ENCODE measurements at regions not wholly inside any gene's neighbourhood (a gene's known extent, or its start where the extent isn't known, plus 50 kb on each side); places are given as distances from the start of the nearest gene placed in this dataset.
A peak's percentile ranks its signal among the peaks of the same experiment; 100 is the strongest.

DNA sequence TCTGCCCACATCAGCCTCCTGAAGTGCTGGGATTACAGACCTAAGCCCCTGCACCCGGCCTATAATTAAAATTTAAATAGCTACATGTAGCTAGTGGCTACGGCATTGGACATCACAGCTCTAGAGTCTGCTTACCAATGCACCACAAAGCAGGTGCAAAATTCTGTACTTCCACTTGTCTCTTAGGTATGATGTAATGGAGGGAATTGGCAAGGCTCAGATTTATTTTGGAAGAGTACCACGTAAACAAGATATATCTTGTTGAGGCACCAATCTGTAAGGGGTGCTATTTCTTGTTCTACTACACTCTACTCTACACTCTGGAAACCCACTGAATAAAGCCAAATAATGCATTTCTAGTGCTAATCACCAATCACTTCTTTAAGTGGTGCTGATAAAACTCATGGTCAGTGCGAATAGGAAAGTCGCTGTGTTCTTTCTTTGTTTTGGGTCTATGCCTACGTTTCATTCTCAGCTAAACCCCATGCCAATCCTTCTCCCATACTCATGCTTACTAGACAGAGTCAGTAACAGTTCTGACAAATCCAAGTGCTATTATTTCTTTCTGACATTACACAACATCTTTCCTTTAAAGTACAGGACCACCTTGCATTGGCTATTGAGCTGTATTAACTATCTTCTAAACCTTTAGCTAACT, 92.3 kb downstream of the GC start:
- TF ChIP-seq, protein P1, sequence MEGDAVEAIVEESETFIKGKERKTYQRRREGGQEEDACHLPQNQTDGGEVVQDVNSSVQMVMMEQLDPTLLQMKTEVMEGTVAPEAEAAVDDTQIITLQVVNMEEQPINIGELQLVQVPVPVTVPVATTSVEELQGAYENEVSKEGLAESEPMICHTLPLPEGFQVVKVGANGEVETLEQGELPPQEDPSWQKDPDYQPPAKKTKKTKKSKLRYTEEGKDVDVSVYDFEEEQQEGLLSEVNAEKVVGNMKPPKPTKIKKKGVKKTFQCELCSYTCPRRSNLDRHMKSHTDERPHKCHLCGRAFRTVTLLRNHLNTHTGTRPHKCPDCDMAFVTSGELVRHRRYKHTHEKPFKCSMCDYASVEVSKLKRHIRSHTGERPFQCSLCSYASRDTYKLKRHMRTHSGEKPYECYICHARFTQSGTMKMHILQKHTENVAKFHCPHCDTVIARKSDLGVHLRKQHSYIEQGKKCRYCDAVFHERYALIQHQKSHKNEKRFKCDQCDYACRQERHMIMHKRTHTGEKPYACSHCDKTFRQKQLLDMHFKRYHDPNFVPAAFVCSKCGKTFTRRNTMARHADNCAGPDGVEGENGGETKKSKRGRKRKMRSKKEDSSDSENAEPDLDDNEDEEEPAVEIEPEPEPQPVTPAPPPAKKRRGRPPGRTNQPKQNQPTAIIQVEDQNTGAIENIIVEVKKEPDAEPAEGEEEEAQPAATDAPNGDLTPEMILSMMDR (IDR thresholded peaks at IDR 0.05; ENCODE audit: insufficient read depth, low read depth, low read length), result no peak
- H3K4me3 ChIP-seq (ENCODE audit: low read depth, low read length), result no peak overlapping the region
- no peak for DNase-seq (ENCODE audit: low read depth)

DNA sequence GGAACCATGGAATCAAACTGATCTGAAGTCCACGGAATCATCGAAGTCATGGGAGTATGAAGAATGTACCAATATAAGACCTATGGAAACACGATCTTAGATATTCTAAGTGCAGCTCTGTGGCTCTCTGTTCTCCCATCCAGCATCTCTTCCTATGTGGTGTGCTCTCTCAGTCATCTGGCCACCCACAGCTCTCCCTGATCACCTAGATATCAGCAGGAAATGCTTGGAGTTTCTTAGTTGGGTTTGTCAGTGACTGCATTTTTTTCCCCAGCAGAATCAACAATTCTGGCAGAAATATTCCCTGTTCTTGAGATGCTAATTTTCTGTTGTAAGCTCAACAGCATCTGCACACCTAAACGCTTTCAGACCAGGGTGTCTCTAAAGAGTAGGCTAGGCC, 94.1 kb downstream of the GC start:
- no peak for DNase-seq (ENCODE audit: low read depth)
- TF ChIP-seq, protein P1 (IDR thresholded peaks at IDR 0.05; ENCODE audit: insufficient read depth, low read depth, low read length), result no peak
- no peak overlapping the region for H3K4me3 ChIP-seq (ENCODE audit: low read depth, low read length)

DNA sequence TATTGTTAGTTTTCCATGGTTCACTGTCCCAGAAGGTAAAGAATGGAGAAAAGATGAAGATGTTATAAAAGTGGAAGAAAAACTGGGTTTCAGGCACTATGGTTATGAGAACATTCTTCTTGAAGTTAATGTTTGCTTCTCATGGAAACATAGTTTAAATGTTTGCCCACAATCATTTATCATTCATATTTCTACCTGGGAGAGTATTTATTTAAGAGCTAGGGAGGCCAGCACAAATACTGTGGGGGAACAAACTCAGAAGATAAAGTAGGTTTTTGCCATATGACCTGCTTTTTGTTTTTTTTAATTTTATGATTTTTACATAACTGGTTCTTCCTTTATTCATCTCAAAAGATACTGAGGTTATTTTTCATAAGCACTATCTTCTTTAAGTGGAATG, 96.8 kb downstream of the GC start:
- TF ChIP-seq, protein P1 (IDR thresholded peaks at IDR 0.05; ENCODE audit: insufficient read depth, low read depth, low read length), result no peak
- DNase-seq (ENCODE audit: low read depth), result no peak
- H3K4me3 ChIP-seq (ENCODE audit: low read depth, low read length), result no peak overlapping the region

DNA sequence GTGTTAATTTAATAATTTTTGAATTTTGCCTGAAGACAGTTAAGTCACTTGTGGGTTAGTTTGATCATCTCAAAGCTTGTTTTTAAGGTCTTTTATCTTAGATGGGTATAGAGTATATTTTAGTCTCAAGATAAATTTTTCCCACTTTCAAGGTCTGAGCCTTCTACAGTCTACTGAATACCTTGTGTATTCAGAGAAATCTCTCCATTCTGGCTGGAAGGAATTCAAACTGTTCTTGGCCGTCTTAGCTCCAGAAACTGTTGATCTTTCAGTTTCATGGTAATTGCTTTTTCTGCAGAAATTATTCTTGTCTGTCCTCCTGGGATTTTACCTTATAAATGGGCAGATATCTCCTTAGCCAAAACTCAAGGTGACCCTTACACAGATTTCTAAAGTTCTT, 97.9 kb downstream of the GC start:
- no peak overlapping the region for H3K4me3 ChIP-seq (ENCODE audit: low read depth, low read length)

DNA sequence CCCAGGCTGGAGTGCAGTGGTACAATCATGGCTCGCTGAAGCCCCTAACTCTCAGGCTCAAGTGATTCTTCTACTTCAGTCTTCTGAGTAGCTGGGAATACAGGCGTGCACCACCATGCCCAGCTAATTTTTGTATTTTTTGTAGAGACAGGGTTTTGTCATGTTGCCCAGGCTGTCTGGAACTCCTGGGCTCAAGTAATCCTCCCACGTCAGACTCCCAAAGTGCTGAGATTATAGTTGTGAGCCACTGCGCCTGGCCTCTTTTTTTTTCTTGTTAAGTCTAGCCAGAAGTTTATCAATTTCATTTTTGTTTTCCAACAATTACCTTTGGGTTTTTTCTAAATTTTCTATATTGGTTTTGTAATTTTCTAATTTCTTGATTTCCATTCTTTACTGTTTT, 100.6 kb downstream of the GC start:
- H3K4me3 ChIP-seq (ENCODE audit: low read depth, low read length), result no peak overlapping the region
- TF ChIP-seq, protein P1 (IDR thresholded peaks at IDR 0.05; ENCODE audit: insufficient read depth, low read depth, low read length), result no peak
- DNase-seq (ENCODE audit: low read depth), result peak; percentile 3

More for the DNA sequence above, 97.9 kb downstream of the GC start:
- DNase-seq (ENCODE audit: low read depth), result no peak
- TF ChIP-seq, protein P1 (IDR thresholded peaks at IDR 0.05; ENCODE audit: insufficient read depth, low read depth, low read length), result no peak

DNA sequence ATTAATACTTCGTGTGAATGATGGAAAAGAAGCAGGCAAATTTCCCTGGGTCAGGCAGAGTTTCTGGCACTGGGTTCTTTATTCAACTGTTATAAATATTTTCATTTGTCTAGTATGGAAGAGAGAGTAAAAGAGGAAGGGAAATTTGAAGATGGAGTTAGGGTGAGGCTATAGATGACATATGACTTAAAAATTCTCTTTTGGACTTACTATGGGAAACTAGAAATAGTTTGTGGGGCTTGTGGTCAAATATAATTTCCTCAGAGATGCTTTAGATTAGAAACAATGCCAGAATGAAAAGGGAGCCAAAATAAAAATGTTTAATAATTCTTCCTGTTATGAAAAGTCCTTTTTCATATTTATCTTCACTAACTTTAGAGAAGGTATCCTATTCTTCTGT, 103.2 kb downstream of the GC start:
- DNase-seq (ENCODE audit: low read depth), result no peak
- TF ChIP-seq, protein P1 (IDR thresholded peaks at IDR 0.05; ENCODE audit: insufficient read depth, low read depth, low read length), result no peak

DNA sequence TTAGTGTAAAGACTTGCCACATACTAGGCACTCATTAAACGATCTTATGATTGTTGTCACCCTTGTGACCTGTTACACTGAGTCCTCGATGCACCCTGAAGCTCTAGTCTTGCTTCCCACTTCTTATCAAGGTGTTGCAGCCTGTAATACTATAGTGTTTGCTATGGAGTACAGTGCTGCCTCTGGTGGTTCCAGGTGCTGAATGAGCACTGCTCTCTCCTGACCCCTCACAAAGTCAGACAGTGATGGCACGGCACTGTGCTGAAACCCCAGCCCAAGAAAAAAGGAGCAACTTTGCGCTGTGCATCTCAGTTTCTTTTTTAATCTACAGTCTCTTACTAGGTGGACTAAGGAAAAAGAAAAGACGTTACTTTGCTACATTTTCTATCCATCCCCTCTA, 106.3 kb downstream of the GC start:
- DNase-seq (ENCODE audit: low read depth), result no peak
- TF ChIP-seq, protein P1 (IDR thresholded peaks at IDR 0.05; ENCODE audit: insufficient read depth, low read depth, low read length), result no peak
- no peak overlapping the region for H3K4me3 ChIP-seq (ENCODE audit: low read depth, low read length)

More for the DNA sequence above, 103.2 kb downstream of the GC start:
- no peak overlapping the region for H3K4me3 ChIP-seq (ENCODE audit: low read depth, low read length)

Measured in fibroblast of villous mesenchyme (primary cell).